Dendritic cell treated with granulocyte-macrophage colony-stimulating factor and Interleukin-4, amounts not matched to agents 40 ng/mL and 50 ng/mL, for 4 days (primary cell): ENCODE measurements at regions not wholly inside any gene's neighbourhood (a gene's known extent, or its start where the extent isn't known, plus 50 kb on each side); places are given as distances from the start of the nearest gene placed in this dataset.
"Not testable (repeated sequence)": the region's sequence is repeated elsewhere in the genome, so short reads cannot be mapped to it uniquely, and the experiment has no call there.

ENCODE experiments used
- H3K27ac Mint-ChIP-seq: one replicate; pipeline ENCODE4 v1.8.0; 2022; ENCODE audit warnings: mild to moderate bottlenecking, mixed read lengths
- H3K27me3 Mint-ChIP-seq: one replicate; pipeline ENCODE4 v1.8.0; 2022; ENCODE audit warnings: mild to moderate bottlenecking, mixed read lengths
- H3K36me3 Mint-ChIP-seq: one replicate; pipeline ENCODE4 v1.8.0; 2022; ENCODE audit warnings: low read depth, mixed read lengths
- H3K4me1 Mint-ChIP-seq: one replicate; pipeline ENCODE4 v1.8.0; 2022; ENCODE audit warnings: low read depth, mixed read lengths
- H3K4me3 Mint-ChIP-seq: one replicate; pipeline ENCODE4 v1.8.0; 2022; ENCODE audit warnings: mild to moderate bottlenecking, moderate library complexity, mixed read lengths
- H3K9me3 Mint-ChIP-seq: one replicate; pipeline ENCODE4 v1.8.0; 2022; ENCODE audit warnings: mixed read lengths
- intact Hi-C: fragments of 100-400 bp; cut with micrococcal nuclease; formaldehyde crosslinking; loops from one replicate; pipeline ENCODE4 v1.15.0; 2022

DNA sequence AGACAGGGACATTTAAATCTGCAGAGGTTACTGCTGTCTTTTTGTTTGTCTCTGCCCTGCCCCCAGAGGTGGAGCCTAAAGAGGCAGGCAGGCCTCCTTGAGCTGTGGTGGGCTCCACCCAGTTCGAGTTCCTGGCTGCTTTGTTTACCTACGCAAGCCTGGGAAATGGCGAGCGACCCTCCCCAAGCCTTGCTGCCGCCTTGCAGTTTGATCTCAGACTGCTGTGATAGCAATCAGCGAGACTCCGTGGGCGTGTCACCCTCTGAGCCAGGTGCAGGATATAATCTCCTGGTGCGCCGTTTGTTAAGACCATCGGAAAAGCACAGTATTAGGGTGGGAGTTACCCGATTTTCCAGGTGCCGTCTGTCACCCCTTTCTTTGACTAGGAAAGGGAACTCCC lies 93.3 kb downstream of the ANKRD30BL start:
- H3K36me3 Mint-ChIP-seq, H3K27me3 Mint-ChIP-seq, H3K27ac Mint-ChIP-seq, H3K4me3 Mint-ChIP-seq, H3K4me1 Mint-ChIP-seq, intact Hi-C loops: not testable (repeated sequence)
- H3K9me3 Mint-ChIP-seq = peaks cover 27% of the 10 kb centered on the region

DNA sequence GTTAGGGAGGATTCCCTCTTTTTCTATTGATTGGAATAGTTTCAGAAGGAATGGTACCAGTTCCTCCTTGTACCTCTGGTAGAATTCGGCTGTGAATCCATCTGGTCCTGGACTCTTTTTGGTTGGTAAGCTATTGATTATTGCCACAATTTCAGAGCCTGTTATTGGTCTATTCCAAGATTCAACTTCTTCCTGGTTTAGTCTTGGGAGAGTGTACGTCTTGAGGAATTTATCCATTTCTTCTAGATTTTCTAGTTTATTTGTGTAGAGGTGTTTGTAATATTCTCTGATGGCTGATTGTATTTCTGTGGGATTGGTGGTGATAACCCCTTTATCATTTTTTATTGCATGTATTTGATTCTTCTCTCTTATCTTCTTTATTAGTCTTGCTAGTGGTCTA lies 96.4 kb downstream of the ANKRD30BL start:
- H3K4me3 Mint-ChIP-seq, H3K36me3 Mint-ChIP-seq, H3K27me3 Mint-ChIP-seq, H3K27ac Mint-ChIP-seq, H3K4me1 Mint-ChIP-seq, intact Hi-C loops: not testable (repeated sequence)
- H3K9me3 Mint-ChIP-seq = peaks cover 27% of the 10 kb centered on the region

DNA sequence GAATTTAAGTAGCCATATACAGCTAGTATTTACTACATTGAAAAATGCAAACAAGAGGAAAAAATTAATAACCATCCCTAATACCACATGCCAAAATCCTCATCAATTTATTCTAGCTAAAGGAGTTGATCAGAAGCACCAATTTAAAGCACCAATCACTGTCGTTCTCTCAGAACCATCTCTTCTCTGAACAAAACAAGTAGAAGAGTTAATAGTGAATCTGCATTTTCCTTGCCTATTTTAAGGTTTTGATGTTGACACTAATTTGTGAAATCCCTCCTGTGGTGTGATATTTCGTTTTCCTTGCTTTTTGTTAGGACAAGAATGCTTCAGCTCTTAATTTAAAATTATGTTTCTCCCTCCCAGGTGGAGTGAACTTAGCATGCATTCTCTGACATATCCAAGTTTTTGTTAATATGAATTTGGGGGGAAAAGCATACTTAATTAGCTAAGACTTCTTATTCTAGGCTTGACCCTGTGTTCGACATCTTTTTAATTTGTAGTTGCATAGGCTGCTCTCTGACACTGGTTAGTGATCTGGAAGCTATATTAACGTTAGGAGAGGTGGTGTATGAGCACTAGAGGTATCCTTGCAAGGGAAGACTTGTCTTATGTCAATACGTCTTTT lies 122.0 kb downstream of the ANKRD30BL start:
- intact Hi-C loops, H3K4me3 Mint-ChIP-seq, H3K27ac Mint-ChIP-seq, H3K9me3 Mint-ChIP-seq, H3K4me1 Mint-ChIP-seq, H3K36me3 Mint-ChIP-seq: not testable (repeated sequence)
- peaks cover 34% of the 10 kb centered on the region for H3K27me3 Mint-ChIP-seq

DNA sequence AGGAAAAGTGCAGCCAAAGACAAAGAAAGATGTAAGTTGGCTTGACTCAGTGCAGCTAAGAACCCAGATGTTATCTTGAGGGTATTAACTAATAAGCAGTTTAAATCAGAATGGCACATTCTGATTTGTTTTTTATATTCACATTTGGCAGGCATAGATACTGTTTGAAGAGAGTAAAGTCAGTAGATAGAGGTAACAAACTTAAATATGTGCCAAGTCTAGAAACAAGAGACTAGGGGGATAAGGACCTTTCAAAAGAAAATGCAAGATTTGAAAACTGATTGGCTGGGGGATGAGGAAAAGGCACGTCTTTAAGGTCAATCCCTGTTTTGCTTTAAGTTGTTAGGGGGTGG lies 122.9 kb downstream of the ANKRD30BL start:
- H3K4me3 Mint-ChIP-seq, H3K4me1 Mint-ChIP-seq, intact Hi-C loops, H3K27ac Mint-ChIP-seq, H3K36me3 Mint-ChIP-seq, H3K9me3 Mint-ChIP-seq: not testable (repeated sequence)
- H3K27me3 Mint-ChIP-seq = peaks cover 34% of the 10 kb centered on the region

DNA sequence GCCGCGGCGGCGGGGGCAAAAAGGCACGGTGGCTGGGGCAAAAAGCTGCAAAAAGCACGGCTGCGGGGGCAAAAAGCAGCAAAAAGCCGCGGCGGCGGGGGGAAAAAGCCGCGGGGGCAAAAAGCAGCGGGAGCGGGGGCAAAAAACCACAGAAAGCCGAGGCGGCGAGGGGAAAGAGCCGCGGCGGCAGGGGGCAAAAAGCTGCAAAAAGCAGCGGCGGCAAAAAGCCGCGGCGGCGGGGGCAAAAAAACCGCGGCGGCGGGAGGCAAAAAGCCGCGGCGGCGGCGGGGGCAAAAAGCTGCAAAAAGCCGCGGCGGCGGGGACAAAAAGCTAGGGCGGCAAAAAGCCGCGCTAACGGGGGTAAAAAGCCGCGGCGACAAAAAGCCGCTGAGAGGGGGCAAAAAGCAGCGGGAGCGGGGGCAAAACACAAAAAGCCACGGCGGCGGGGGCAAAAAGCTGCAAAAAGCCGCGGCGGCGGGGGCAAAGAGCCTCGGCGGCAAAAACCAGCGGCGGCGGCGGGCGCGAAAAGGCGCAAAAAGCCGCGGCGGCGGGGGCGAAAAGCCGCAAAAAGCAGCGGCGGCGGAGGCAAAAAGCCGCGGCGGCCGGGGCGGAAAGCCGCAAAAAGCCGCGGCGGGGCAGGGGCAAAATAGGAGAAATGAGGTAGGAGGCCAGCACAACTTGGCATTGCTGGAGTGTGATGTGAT lies 123.4 kb downstream of the ANKRD30BL start:
- H3K4me3 Mint-ChIP-seq = peak overlapping the region; percentile 49
- no peak overlapping the region for H3K27ac Mint-ChIP-seq
- intact Hi-C loops = no loop called here
- H3K9me3 Mint-ChIP-seq = no peaks in the 10 kb centered on the region
- peaks cover 34% of the 10 kb centered on the region for H3K27me3 Mint-ChIP-seq
- H3K36me3 Mint-ChIP-seq = no peaks in the 10 kb centered on the region
- H3K4me1 Mint-ChIP-seq = peaks cover 4% of the 10 kb centered on the region

DNA sequence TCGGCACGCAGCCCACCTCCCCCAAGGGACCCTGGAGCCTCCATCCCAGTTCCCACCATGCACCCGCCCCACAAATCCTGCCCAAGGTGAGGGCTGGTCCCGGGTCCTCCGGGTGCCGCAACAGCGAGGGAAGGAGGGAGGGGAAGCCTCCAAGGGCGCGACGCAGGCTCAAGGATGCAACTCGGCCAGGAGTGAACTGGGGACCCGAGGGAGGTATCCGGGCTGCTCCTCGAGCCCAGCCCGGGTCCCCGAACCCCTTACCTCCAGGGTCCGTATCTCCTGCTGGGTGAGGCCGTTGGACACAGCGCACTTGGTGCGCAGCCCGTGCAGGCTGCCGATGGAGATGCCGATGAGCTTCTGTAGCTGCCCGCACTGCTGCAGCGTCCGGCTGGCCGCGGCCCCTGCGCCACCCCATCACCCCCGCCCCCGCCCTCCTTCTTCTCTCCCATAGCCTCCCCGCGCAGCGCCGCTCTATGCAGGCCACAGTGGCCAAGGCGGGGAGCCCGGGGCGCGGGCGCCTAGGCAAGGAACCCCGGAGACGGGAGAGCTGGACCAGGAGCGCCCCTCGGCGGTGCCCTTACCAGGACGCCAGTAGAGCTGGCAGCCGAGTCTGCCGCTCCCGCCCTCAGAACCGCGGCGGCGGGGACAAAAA lies 124.1 kb downstream of the ANKRD30BL start:
- Mint-ChIP-seq H3K27me3 (peaks cover 34% of the 10 kb centered on the region), H3K4me1 (peaks cover 4% of the 10 kb centered on the region), H3K36me3 (no peaks in the 10 kb centered on the region), H3K27ac (no peak overlapping the region), H3K4me3 (peak overlapping the region; percentile 49), H3K9me3 (no peaks in the 10 kb centered on the region)
- intact Hi-C loops = no loop called here

DNA sequence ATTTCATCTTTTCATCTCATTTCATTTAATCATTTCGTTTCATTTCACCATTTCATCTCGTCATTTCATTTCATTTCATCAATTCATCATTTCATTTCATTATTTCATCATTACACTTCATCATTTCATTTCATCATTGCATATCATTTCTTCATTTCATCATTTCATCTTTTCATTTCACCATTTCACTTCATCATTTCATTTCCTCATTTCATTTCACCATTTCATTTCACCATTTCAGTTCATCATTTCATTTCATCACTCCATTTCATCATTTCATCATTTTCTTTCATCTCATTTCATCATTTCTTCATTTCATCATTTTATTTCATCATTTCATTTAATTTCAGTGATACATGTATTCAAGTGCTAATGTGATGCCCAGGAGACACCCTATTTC lies 127.1 kb downstream of the ANKRD30BL start:
- Mint-ChIP-seq H3K27me3 (peaks cover 23% of the 10 kb centered on the region), H3K9me3 (no peaks in the 10 kb centered on the region), H3K36me3 (no peaks in the 10 kb centered on the region), H3K27ac (no peak overlapping the region), H3K4me1 (peaks cover 4% of the 10 kb centered on the region), H3K4me3 (no peak overlapping the region)
- intact Hi-C loops = no loop called here

DNA sequence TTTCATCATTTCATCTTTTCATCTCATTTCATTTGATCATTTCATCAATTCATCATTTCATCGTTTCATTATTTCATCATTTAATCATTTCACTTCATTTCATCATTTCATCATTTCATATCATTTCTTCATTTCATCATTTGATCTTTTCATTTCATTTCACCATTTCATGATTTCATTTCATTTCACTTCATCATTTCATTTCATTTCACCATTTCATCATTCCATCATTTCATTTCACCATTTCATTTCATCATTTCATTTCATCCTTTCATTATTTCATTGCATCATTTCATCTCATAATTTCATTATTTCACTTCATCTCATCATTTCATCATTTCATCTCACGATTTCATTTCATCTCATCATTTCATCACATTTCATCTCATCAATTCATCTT lies 127.8 kb downstream of the ANKRD30BL start:
- no peak overlapping the region for H3K27ac Mint-ChIP-seq
- no peaks in the 10 kb centered on the region for H3K36me3 Mint-ChIP-seq
- no peaks in the 10 kb centered on the region for H3K9me3 Mint-ChIP-seq
- intact Hi-C loops = no loop called here
- peaks cover 20% of the 10 kb centered on the region for H3K27me3 Mint-ChIP-seq
- H3K4me3 Mint-ChIP-seq = no peak overlapping the region
- peaks cover 4% of the 10 kb centered on the region for H3K4me1 Mint-ChIP-seq

DNA sequence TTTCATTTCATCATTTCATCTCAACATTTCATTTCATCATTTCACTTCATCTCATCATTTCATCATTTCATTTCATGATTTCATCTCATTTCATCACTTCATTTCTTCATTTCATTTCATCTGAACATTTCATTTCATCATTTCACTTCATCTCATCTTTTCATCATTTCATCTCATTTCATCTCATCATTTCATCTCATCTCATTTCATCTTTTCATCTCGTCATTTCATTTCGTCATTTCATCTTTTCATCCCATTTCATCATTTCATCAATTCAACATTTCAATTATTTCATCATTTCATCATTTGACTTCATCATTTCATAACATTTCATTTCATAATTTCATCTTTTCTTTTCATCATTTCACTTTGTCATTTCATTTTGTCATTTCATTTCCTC lies 128.4 kb downstream of the ANKRD30BL start:
- intact Hi-C loops = no loop called here

DNA sequence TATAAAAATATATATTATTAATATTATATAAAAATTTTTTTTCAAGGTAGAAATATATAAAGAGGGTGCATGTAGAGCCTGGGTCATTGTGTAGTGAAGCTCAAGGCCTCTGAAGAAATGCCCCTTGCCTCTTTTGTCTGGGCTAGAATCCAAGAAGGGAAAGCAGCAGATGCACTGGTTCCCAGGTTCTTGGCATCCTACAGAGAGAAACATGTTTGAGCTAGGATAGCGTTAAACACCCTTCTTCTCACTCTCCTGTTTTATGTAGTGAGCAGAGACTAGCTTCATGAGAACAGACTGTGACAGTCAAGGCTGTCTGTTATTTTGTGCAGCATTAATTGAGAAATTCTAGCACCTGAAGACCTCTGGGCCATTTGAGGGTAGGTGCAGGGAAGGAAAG lies 149.7 kb downstream of the ANKRD30BL start:
- H3K27ac Mint-ChIP-seq, H3K9me3 Mint-ChIP-seq, intact Hi-C loops, H3K4me1 Mint-ChIP-seq, H3K4me3 Mint-ChIP-seq, H3K36me3 Mint-ChIP-seq: not testable (repeated sequence)
- H3K27me3 Mint-ChIP-seq = peaks cover 35% of the 10 kb centered on the region

More for the DNA sequence above, 128.4 kb downstream of the ANKRD30BL start:
- no peaks in the 10 kb centered on the region for H3K36me3 Mint-ChIP-seq
- H3K27ac Mint-ChIP-seq = no peak overlapping the region
- H3K4me1 Mint-ChIP-seq = peaks cover 4% of the 10 kb centered on the region
- no peak overlapping the region for H3K4me3 Mint-ChIP-seq
- H3K9me3 Mint-ChIP-seq = no peaks in the 10 kb centered on the region
- peaks cover 14% of the 10 kb centered on the region for H3K27me3 Mint-ChIP-seq

DNA sequence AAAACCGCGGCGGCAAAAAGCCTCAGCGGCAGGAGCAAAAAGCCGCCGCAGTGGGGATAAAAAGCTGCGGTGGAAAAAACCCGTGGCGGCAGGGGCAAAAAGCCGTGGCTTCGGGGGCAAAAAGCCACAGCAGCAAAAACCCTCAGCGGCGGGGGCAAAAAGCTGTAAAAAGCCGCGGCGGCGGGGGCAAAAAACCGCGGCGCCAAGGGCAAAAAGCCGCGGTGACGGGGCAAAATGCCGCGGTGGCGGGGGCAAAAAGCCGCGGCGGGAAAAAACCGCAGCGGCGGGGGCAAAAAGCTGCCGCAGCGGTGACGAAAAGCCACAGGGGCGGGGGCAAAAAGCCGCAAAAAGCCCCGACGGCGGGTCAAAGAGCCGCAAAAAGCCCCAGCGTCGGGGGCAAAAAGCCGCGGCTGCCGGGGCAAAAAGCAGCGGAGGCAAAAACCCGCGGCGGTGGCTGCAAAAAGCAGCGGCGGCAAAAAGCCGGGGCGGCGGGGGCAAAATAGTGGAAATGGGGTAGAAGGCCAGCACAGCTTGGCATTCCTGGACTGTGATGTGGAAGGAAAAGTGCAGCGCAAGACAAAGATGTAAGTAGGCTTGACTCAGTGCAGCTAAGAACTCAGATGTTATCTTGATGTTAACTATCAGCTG lies 151.8 kb downstream of the ANKRD30BL start:
- H3K36me3 Mint-ChIP-seq = no peaks in the 10 kb centered on the region
- H3K4me1 Mint-ChIP-seq = no peaks in the 10 kb centered on the region
- intact Hi-C loops = no loop called here
- H3K27me3 Mint-ChIP-seq = peaks cover 35% of the 10 kb centered on the region
- H3K4me3 Mint-ChIP-seq = peak overlapping the region; percentile 4
- no peak overlapping the region for H3K27ac Mint-ChIP-seq
- H3K9me3 Mint-ChIP-seq = no peaks in the 10 kb centered on the region

DNA sequence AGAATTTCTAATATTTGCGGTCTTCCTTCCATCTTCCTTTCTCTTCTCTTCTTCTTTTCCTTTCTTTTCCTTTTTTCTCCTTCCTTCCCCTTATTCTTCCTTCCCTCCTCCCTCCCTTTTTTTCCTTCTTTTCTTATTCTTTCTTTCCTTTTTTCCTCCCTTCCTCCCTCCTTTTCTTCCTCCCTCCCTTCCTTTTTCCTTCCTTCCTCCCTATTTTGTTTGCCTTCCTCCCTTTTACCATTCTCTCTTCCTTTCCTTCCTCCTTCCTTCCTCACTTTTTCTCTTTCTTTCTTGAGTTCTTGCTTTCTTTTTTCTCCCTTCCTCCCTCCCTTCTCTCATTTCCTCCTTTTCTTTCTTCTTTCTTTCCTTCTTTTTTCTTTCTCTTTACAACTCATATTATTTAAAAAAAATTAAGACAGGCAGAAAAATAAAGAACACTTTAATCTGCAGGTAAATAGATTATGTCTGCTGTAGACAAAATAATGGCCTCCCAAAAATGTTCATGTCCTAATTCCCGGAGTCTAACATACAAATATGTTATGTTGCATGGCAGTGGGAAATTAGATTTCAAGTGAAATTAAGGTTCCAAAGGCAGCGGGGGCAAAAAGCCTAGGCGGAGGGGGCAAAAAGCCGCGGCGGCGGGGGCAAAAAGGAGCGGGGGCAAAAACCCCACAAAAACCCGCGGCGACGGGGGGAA lies 152.4 kb downstream of the ANKRD30BL start:
- no peaks in the 10 kb centered on the region for H3K9me3 Mint-ChIP-seq
- no peaks in the 10 kb centered on the region for H3K36me3 Mint-ChIP-seq
- peaks cover 35% of the 10 kb centered on the region for H3K27me3 Mint-ChIP-seq
- no peaks in the 10 kb centered on the region for H3K4me1 Mint-ChIP-seq
- no peak overlapping the region for H3K4me3 Mint-ChIP-seq
- intact Hi-C loops = no loop called here
- H3K27ac Mint-ChIP-seq = no peak overlapping the region

DNA sequence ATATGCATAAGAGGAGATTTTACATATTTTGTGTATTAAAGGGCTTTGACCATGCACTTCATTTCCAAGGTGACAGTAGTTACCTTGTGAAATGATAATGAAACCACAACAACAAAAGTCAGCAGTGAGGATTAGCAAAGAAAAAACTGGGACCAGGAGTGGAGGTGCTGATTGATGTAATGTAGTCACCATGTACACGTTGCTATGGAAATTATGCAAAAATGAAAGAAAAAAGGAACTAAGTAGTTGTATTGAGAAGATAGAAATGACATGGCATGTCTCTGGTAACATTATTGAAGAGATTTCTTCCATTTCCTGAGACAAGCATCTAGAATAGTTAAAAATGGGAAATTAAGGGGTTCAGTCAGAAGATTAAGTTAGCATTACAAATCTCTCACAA lies 171.0 kb downstream of the ANKRD30BL start:
- H3K27me3 Mint-ChIP-seq, H3K4me3 Mint-ChIP-seq, H3K36me3 Mint-ChIP-seq, H3K27ac Mint-ChIP-seq, intact Hi-C loops, H3K4me1 Mint-ChIP-seq, H3K9me3 Mint-ChIP-seq: not testable (repeated sequence)

DNA sequence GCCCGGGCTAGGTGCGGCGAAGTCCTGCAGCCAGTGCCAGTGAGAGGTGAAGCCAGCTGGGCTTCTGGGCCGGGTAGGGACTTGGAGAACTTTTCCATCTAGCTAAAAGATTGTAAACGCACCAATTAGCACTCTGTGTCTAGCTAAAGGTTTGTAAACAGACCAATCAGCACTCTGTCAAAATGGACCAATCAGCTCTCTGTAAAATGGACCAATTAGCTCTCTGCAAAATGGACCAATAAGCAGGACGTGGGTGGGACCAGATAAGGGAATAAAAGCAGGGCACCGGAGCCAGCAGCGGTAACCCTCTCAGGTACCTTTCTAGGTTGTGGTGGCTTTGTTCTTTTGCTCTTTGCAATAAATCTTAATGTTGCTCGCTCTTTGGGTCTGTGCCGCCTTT lies 195.1 kb downstream of the ANKRD30BL start:
- intact Hi-C loops, H3K27me3 Mint-ChIP-seq, H3K27ac Mint-ChIP-seq, H3K4me3 Mint-ChIP-seq, H3K36me3 Mint-ChIP-seq, H3K4me1 Mint-ChIP-seq: not testable (repeated sequence)
- H3K9me3 Mint-ChIP-seq = peaks cover 20% of the 10 kb centered on the region
